ENCODE measurements at regions not wholly inside any gene's neighbourhood (a gene's known extent, or its start where the extent isn't known, plus 50 kb on each side); places are given as distances from the start of the nearest gene placed in this dataset.

- intact Hi-C loops (cut with DNase I; ENCODE audit: low total_unique reads), result no loop called here
- DNase-seq, result no peak
- Histone ChIP-seq H3K4me1 (no peaks in the 10 kb centered on the region), H3K4me3 (no peak overlapping the region), H3K36me3 (no peaks in the 10 kb centered on the region), H3K27ac (no peak overlapping the region), H3K9me3 (no peaks in the 10 kb centered on the region), H3K27me3 (replicated peaks in 1 of 7) (peaks cover 0 to 4% (median 0%) of the 10 kb centered on the region in 7 donors)
- no peak for TF ChIP-seq POLR2AphosphoS5 (IDR thresholded peaks at IDR 0.05)
- no peak for TF ChIP-seq CTCF (IDR thresholded peaks at IDR 0.05 in 8 of 11, conservative IDR thresholded peaks at IDR 0.05 in 3 of 11)
- no peak for TF ChIP-seq POLR2A (IDR thresholded peaks at IDR 0.05)
- 70 to 97% (median 90%) methylated on average over 1 of the region's 1 CpG for WGBS, 5 donors
Measured at GRCh38 chr20:20972490-20972889, 133.7 kb downstream of the LINC00237 start.

GRCh38 chr20:20971810-20972209, 134.3 kb downstream of the LINC00237 start:
- Histone ChIP-seq H3K9me3 (no peaks in the 10 kb centered on the region), H3K4me1 (no peaks in the 10 kb centered on the region), H3K27me3 (replicated peaks in 1 of 7) (peaks cover 0 to 4% (median 0%) of the 10 kb centered on the region in 7 donors), H3K27ac (no peak overlapping the region), H3K4me3 (no peak overlapping the region), H3K36me3 (no peaks in the 10 kb centered on the region)
- intact Hi-C loops (cut with DNase I; ENCODE audit: low total_unique reads), result no loop called here
- WGBS, 5 donors, result 87 to 95% (median 94%) methylated on average over 6 of the region's 6 CpGs
- TF ChIP-seq POLR2A (IDR thresholded peaks at IDR 0.05) (no peak), POLR2AphosphoS5 (IDR thresholded peaks at IDR 0.05) (no peak), CTCF (IDR thresholded peaks at IDR 0.05 in 8 of 11, conservative IDR thresholded peaks at IDR 0.05 in 3 of 11) (no peak)
- no peak for DNase-seq

GRCh38 chr20:20970841-20971240, 135.3 kb downstream of the LINC00237 start:
- no peak overlapping the region for H3K4me3 ChIP-seq
- peaks cover 0 to 4% (median 0%) of the 10 kb centered on the region in 7 donors for H3K27me3 ChIP-seq (replicated peaks in 1 of 7)
- H3K9me3 ChIP-seq, result no peaks in the 10 kb centered on the region
- TF ChIP-seq POLR2AphosphoS5 (IDR thresholded peaks at IDR 0.05) (no peak), POLR2A (IDR thresholded peaks at IDR 0.05) (no peak), CTCF (IDR thresholded peaks at IDR 0.05 in 8 of 11, conservative IDR thresholded peaks at IDR 0.05 in 3 of 11) (no peak)
- no peak overlapping the region for H3K27ac ChIP-seq
- DNase-seq, result no peak
- H3K4me1 ChIP-seq, result no peaks in the 10 kb centered on the region
- 47 to 58% (median 53%) methylated on average over 3 of the region's 3 CpGs for WGBS, 5 donors
- H3K36me3 ChIP-seq, result no peaks in the 10 kb centered on the region
- intact Hi-C loops (cut with DNase I; ENCODE audit: low total_unique reads), result no loop called here

GRCh38 chr20:20969701-20970280, 136.4 kb downstream of the LINC00237 start:
- TF ChIP-seq POLR2AphosphoS5 (IDR thresholded peaks at IDR 0.05), result no peak
- no peak for TF ChIP-seq POLR2A (IDR thresholded peaks at IDR 0.05)
- TF ChIP-seq CTCF (IDR thresholded peaks at IDR 0.05 in 8 of 11, conservative IDR thresholded peaks at IDR 0.05 in 3 of 11), result no peak
- Histone ChIP-seq H3K4me3 (no peak overlapping the region), H3K27ac (no peak overlapping the region), H3K9me3 (no peaks in the 10 kb centered on the region), H3K27me3 (replicated peaks in 1 of 7) (peaks cover 0 to 6% (median 0%) of the 10 kb centered on the region in 7 donors), H3K36me3 (no peaks in the 10 kb centered on the region), H3K4me1 (no peaks in the 10 kb centered on the region)
- intact Hi-C loops (cut with DNase I; ENCODE audit: low total_unique reads), result no loop called here
- no peak for DNase-seq
- WGBS, 5 donors, result 59 to 72% (median 65%) methylated on average over 13 of the region's 13 CpGs

Data from spleen (tissue), 11 donors.